B cell (primary cell): ENCODE measurements at regions not wholly inside any gene's neighbourhood (a gene's known extent, or its start where the extent isn't known, plus 50 kb on each side); places are given as distances from the start of the nearest gene placed in this dataset.

Source experiments
- EZH2 ChIP-seq: IDR thresholded peaks from 2 replicates; pipeline ENCODE4 v1.6.1; 2012; ENCODE audit warnings: borderline replicate concordance, low read depth, mild to moderate bottlenecking, moderate library complexity, low read length; ENCODE audit not compliant: insufficient read depth, poor library complexity, severe bottlenecking
- TF ChIP-seq, protein P1 (sequence below): fragments of 200-600 bp; IDR thresholded peaks from one replicate; pipeline ENCODE4 v1.8.0; 2022; ENCODE audit warnings: antibody characterized with exemption, mild to moderate bottlenecking

DNA sequence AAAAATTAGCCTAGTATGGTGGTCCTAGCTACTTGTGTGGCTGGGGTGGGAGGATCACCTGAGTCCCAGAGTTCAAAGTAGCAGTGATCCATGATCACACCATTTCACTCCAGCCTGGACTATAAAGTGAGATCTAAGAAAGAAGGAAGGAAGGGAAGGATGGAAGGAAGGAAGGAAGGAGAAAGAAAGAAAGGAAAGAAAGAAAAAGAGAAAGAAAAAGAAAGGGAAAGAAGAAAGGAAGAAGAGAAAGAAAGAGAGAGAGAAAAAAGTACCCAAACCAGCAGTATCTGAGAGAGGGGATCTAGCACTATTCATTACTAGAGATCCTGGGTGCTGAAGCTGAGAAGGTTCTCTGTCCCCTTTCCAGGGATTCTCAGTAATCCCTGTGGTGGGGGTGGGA is 197.8 kb downstream of the CD83 start:
- TF ChIP-seq, protein P1, sequence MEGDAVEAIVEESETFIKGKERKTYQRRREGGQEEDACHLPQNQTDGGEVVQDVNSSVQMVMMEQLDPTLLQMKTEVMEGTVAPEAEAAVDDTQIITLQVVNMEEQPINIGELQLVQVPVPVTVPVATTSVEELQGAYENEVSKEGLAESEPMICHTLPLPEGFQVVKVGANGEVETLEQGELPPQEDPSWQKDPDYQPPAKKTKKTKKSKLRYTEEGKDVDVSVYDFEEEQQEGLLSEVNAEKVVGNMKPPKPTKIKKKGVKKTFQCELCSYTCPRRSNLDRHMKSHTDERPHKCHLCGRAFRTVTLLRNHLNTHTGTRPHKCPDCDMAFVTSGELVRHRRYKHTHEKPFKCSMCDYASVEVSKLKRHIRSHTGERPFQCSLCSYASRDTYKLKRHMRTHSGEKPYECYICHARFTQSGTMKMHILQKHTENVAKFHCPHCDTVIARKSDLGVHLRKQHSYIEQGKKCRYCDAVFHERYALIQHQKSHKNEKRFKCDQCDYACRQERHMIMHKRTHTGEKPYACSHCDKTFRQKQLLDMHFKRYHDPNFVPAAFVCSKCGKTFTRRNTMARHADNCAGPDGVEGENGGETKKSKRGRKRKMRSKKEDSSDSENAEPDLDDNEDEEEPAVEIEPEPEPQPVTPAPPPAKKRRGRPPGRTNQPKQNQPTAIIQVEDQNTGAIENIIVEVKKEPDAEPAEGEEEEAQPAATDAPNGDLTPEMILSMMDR = no peak
- no peak for TF ChIP-seq EZH2
